Natural killer cell treated with Interleukin-12 subunit alpha and Interleukin-12 subunit beta and Interleukin-15 and Interleukin-18, amount 100 ng/mL, for 72 hours (primary cell): ENCODE measurements at regions not wholly inside any gene's neighbourhood (a gene's known extent, or its start where the extent isn't known, plus 50 kb on each side); places are given as distances from the start of the nearest gene placed in this dataset.

Source experiments
- ATAC-seq, 2 donors: fragments of 150-1000 bp; cut with Tn5 transposase in 1 of 2; sonication (Bioruptor Pico), chemical (Tn5 transposase) in 1 of 2; 2 replicates each; pipeline ENCODE4 v1.10.0; 2021
- DNase-seq: peaks from one replicate; pipeline ENCODE4 v3.0.0; 2022; ENCODE audit warnings: low spot score
- H3K27ac Mint-ChIP-seq, 2 donors: 1 replicate in 1 of 2; 2 replicates in 1 of 2; pipeline ENCODE4 v1.8.0; 2022; ENCODE audit warnings: mixed read lengths in 2 of 2, mild to moderate bottlenecking in 1 of 2, moderate library complexity in 1 of 2
- H3K27me3 Mint-ChIP-seq, 2 donors: 1 replicate in 1 of 2; 2 replicates in 1 of 2; pipeline ENCODE4 v1.8.0; 2022; ENCODE audit warnings: mixed read lengths in 2 of 2
- H3K36me3 Mint-ChIP-seq: one replicate; pipeline ENCODE4 v1.8.0; 2022; ENCODE audit warnings: mixed read lengths
- H3K4me1 Mint-ChIP-seq, 2 donors: 1 replicate in 1 of 2; 2 replicates in 1 of 2; pipeline ENCODE4 v1.8.0; 2022; ENCODE audit warnings: low read depth in 2 of 2, mixed read lengths in 2 of 2, mild to moderate bottlenecking in 1 of 2
- H3K4me3 Mint-ChIP-seq: one replicate; pipeline ENCODE4 v1.8.0; 2022; ENCODE audit warnings: mixed read lengths
- H3K9me3 Mint-ChIP-seq: 2 replicates; pipeline ENCODE4 v1.8.0; 2022; ENCODE audit warnings: mixed read lengths

GRCh38 chr3:178289544-178290160 is 246.6 kb upstream of the KCNMB2 start:
- no peak for ATAC-seq
- peaks cover 6 to 21% of the 10 kb centered on the region in 2 donors for H3K27me3 Mint-ChIP-seq
- no peaks in the 10 kb centered on the region for H3K4me1 Mint-ChIP-seq

GRCh38 chr3:178291574-178292370 is 244.5 kb upstream of the KCNMB2 start:
- Mint-ChIP-seq H3K27ac (no peak overlapping the region), H3K4me1 (no peaks in the 10 kb centered on the region), H3K4me3 (no peak overlapping the region), H3K36me3 (no peaks in the 10 kb centered on the region), H3K27me3 (peaks cover 0 to 6% of the 10 kb centered on the region in 2 donors), H3K9me3 (no peaks in the 10 kb centered on the region)
- ATAC-seq (no peak), DNase-seq (no peak)

More at GRCh38 chr3:178289544-178290160, 246.6 kb upstream of the KCNMB2 start:
- no peak overlapping the region for H3K27ac Mint-ChIP-seq
- H3K9me3 Mint-ChIP-seq = no peaks in the 10 kb centered on the region
- no peaks in the 10 kb centered on the region for H3K36me3 Mint-ChIP-seq
- DNase-seq = no peak
- H3K4me3 Mint-ChIP-seq = no peak overlapping the region

GRCh38 chr3:178295292-178295912 is 240.8 kb upstream of the KCNMB2 start:
- ATAC-seq (no peak), DNase-seq (no peak)
- Mint-ChIP-seq H3K9me3 (no peaks in the 10 kb centered on the region), H3K27ac (no peak overlapping the region), H3K36me3 (no peaks in the 10 kb centered on the region), H3K4me1 (no peaks in the 10 kb centered on the region), H3K27me3 (peaks cover 0 to 2% of the 10 kb centered on the region in 2 donors), H3K4me3 (no peak overlapping the region)

- Mint-ChIP-seq H3K4me3 (no peak overlapping the region), H3K4me1 (no peaks in the 10 kb centered on the region), H3K27me3 (peaks cover 0 to 2% of the 10 kb centered on the region in 2 donors), H3K36me3 (no peaks in the 10 kb centered on the region), H3K9me3 (no peaks in the 10 kb centered on the region), H3K27ac (no peak overlapping the region)
- DNase-seq = no peak
- no peak for ATAC-seq
Observed at GRCh38 chr3:178297199-178297598, 239.0 kb upstream of the KCNMB2 start.

GRCh38 chr3:178297740-178298139 is 238.5 kb upstream of the KCNMB2 start:
- Mint-ChIP-seq H3K36me3 (no peaks in the 10 kb centered on the region), H3K27me3 (peaks cover 2 to 4% of the 10 kb centered on the region in 2 donors), H3K4me3 (no peak overlapping the region), H3K9me3 (no peaks in the 10 kb centered on the region), H3K27ac (no peak overlapping the region), H3K4me1 (no peaks in the 10 kb centered on the region)
- DNase-seq (no peak), ATAC-seq (no peak)

GRCh38 chr3:178300441-178300959 is 235.7 kb upstream of the KCNMB2 start:
- Mint-ChIP-seq H3K4me3 (no peak overlapping the region), H3K27me3 (peaks cover 2 to 5% of the 10 kb centered on the region in 2 donors), H3K4me1 (no peaks in the 10 kb centered on the region), H3K9me3 (no peaks in the 10 kb centered on the region), H3K36me3 (no peaks in the 10 kb centered on the region), H3K27ac (no peak overlapping the region)
- DNase-seq (no peak), ATAC-seq (no peak)

DNA sequence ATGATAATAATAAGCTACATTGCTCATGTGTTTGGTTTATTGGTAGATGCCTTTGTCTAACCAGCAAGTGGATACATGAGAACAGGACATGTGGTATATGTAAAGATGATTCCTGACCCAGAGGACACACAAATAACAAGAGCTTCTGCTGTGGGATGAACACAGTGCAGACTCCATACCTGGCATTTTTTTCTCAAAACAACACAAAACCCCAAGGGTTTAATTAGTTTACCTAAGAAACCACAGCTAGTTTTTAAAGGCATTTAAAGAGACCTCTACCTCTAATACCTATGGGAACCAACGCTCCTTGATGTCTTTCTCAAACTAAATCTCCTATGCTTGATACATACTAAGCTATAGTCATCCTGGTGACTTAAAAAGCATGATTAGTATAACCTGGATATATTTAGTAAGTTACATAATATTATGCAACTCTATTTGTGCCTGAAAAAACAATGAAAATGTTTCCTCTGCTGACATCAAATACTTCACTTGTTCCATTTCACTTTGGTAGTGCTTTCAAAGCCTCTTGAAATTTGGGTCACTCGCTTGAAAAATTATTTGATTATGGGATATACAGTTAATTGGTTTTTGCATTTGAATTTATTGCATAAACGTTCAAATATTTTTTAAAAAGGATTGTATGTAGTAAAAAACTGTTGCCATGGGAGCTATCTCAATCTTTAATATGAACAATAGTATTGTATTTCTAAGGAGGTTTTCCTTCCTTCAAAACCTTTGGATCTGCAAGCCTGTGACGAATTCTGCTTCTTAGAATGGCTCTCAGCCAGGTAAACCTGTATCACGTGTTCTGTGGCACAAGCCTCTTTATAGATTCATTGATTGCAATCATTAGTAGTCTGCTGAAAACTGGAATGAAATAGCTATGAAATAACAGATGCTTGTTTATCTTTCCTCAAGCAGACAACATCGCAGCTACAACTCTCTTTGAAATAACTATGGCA is 233.0 kb upstream of the KCNMB2 start:
- H3K36me3 Mint-ChIP-seq = no peaks in the 10 kb centered on the region
- no peak for DNase-seq
- no peak for ATAC-seq
- peaks cover 2 to 5% of the 10 kb centered on the region in 2 donors for H3K27me3 Mint-ChIP-seq
- H3K27ac Mint-ChIP-seq = no peak overlapping the region
- H3K4me1 Mint-ChIP-seq = no peaks in the 10 kb centered on the region
- H3K9me3 Mint-ChIP-seq = no peaks in the 10 kb centered on the region
- no peak overlapping the region for H3K4me3 Mint-ChIP-seq

- Mint-ChIP-seq H3K27me3 (peaks cover 0 to 5% of the 10 kb centered on the region in 2 donors), H3K4me1 (no peaks in the 10 kb centered on the region), H3K27ac (no peak overlapping the region), H3K36me3 (no peaks in the 10 kb centered on the region), H3K9me3 (no peaks in the 10 kb centered on the region), H3K4me3 (no peak overlapping the region)
- DNase-seq (no peak), ATAC-seq (no peak)
Observed at GRCh38 chr3:178304758-178305467, 231.3 kb upstream of the KCNMB2 start.

GRCh38 chr3:178306432-178307115 is 229.7 kb upstream of the KCNMB2 start:
- Mint-ChIP-seq H3K9me3 (no peaks in the 10 kb centered on the region), H3K4me3 (no peak overlapping the region), H3K27ac (no peak overlapping the region), H3K36me3 (no peaks in the 10 kb centered on the region), H3K4me1 (no peaks in the 10 kb centered on the region), H3K27me3 (peaks cover 0 to 5% of the 10 kb centered on the region in 2 donors)
- no peak for ATAC-seq
- no peak for DNase-seq

GRCh38 chr3:178308771-178309170 is 227.5 kb upstream of the KCNMB2 start:
- H3K4me1 Mint-ChIP-seq = no peaks in the 10 kb centered on the region
- DNase-seq (no peak), ATAC-seq (no peak)
- peaks cover 5 to 6% of the 10 kb centered on the region in 2 donors for H3K27me3 Mint-ChIP-seq
- no peak overlapping the region for H3K27ac Mint-ChIP-seq
- no peaks in the 10 kb centered on the region for H3K9me3 Mint-ChIP-seq
- H3K36me3 Mint-ChIP-seq = no peaks in the 10 kb centered on the region
- H3K4me3 Mint-ChIP-seq = no peak overlapping the region

- H3K27ac Mint-ChIP-seq = no peak overlapping the region
- H3K4me3 Mint-ChIP-seq = no peak overlapping the region
- peaks cover 8% of the 10 kb centered on the region in 2 donors for H3K27me3 Mint-ChIP-seq
- H3K36me3 Mint-ChIP-seq = no peaks in the 10 kb centered on the region
- ATAC-seq (no peak), DNase-seq (no peak)
- no peaks in the 10 kb centered on the region for H3K4me1 Mint-ChIP-seq
- no peaks in the 10 kb centered on the region for H3K9me3 Mint-ChIP-seq
Observed at GRCh38 chr3:178310949-178311348, 225.3 kb upstream of the KCNMB2 start.

DNA sequence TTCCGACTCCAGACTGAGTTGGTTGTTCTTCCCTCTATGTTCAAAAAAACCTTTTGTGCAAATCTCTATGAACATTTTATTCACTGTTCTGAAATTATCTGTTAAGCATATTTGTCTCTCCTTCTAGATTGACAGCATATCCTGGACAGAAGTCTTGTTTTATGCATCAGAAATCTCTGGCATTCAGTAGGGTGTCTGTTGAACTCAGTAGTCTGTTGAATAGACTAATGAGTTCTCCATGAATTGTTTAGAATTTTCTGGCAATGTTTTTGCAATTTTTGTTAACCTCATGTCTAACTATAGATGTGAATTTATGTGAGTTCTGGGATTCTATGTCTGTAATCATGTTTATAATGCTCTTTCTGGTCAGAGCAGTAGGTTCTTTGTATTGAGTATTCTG is 222.5 kb upstream of the KCNMB2 start:
- H3K4me1 Mint-ChIP-seq = no peaks in the 10 kb centered on the region
- ATAC-seq = no peak

More for the DNA sequence above, 222.5 kb upstream of the KCNMB2 start:
- Mint-ChIP-seq H3K36me3 (no peaks in the 10 kb centered on the region), H3K27ac (no peak overlapping the region), H3K4me3 (no peak overlapping the region), H3K9me3 (no peaks in the 10 kb centered on the region), H3K27me3 (peaks cover 8% of the 10 kb centered on the region in 2 donors)
- DNase-seq = no peak
